HS-5 (cell line): ENCODE measurements at regions not wholly inside any gene's neighbourhood (a gene's known extent, or its start where the extent isn't known, plus 50 kb on each side); places are given as distances from the start of the nearest gene placed in this dataset.

ENCODE experiments used
- DNase-seq: peaks from one replicate; pipeline ENCODE4 v3.0.0-alpha.2; 2012; ENCODE audit warnings: low read depth

DNA sequence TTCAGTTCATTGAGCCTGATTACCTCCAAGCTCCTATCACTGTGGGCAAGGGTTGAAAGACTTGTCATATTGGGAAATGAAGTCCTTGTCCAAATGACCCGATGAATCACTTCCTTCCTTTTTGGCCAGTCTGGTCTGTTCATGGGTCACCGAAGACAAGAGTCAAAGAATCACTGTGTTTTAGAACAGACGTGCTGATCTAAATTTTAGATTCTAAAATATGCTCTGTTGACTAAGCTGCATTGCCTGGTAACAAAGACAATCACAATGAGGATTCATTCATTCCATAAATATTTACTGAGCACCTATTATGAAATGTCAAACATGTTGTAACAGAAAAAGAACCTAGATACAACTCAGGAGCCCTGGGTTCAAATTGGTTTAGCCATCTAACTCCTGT, 99.4 kb upstream of the RND3 start:
- peak; percentile 90 for DNase-seq

DNA sequence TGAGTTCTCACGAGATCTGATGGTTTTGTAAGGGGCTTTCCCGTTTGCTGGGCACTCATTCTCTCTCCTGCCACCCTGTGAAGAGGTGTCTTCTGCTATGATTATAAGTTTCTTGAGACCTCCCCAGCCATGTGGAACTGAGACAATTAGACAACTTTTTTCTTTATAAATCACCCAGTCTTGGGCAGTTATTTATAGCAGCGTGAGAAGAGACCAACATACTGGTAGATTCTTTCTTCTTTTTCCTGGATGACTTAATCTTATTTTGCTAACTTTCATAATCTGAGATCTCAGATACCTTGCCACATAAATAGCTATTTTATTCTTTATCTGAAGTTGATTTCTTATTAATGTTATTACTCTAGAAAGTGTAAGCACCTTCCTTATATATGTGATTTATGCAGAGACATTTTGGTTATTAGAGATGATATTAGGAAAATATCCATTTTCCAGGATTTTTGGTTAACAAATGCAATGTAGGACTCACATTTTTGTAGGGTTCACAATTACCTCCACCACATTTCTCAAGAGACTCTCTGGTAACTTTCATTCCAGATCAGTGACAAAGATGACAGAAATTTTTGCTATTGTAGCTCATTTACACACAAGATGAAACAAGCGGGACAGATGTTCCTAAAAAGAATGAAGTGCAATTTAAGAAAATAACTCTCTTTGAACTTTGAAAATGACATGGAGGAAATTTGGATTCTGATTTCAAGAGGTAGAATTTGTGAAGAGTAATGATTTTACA, 97.9 kb upstream of the RND3 start:
- DNase-seq: no peak

DNA sequence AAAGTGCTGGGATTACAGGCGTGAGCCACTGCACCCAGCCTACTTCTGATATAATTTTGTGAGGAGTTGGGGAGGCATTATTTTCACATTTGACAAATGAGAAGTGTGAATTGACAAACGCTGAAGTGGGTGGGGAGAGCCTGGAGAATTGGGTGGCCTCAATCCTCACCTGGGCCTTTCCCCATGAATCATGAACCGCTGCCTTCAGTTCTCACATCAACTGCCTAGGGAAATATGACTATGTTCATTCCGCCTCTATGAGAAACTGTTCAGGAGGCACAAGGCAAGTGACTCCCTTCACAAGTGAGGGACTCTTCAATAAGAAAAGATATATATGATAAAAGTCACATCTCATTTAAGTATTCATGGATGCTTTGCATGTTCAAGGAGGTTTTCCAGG, 96.6 kb upstream of the RND3 start:
- DNase-seq: no peak

DNA sequence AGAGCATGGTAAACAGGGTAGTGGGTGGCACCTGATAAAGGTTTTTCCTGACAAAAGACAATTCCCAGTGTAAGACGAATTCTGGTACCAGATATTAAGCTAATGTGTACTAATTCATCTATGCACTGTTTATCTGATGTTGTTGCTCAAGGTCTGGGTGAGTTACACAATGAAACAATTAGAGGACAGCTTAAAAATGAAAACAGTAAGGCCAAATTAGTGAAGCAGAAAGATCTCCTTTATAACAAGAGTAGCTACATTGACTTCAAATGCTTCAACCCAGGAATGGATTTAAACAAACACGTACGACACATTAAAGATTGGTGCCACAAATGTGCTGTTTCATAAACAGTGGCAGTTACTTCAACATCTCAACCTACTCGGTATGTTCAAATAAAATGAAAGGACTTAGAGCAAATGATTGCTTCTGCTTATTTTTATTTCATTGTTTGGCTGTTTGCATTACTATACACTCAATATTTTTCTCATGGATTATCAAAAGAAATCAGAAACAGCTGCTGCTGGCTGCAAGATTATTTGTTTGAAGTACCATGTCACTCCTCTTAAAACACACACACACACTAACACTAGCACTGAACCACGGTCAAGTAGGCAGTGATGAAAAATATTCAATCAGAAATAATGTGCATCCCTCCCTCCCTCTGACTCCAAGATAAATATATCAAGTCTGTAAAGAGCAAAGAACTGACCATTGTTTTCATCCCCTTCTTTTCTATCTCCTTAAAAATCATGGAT, 94.4 kb upstream of the RND3 start:
- DNase-seq: no peak

- DNase-seq: no peak
These were observed 91.0 kb upstream of the RND3 start for GRCh38 chr2:150578481-150578880.

DNA sequence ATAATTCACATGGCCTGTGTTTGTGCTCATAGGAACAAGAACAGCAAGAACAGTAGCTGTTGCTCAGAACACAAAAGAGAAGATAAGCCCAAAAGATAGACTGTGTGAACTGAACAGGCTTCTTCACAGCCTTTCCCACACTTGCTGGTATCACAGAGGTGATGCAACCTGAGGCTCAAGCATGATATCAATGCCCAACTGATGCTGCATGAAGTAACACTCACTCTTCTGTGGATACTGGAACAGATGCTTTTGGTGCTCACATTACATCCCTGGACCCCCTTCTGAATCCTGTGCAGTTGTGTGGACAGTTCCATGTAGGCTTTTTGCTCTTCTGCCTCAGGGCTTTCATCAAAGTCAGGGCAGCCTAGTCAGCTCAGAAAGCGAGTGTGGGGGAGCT, 88.4 kb upstream of the RND3 start:
- DNase-seq: no peak

DNA sequence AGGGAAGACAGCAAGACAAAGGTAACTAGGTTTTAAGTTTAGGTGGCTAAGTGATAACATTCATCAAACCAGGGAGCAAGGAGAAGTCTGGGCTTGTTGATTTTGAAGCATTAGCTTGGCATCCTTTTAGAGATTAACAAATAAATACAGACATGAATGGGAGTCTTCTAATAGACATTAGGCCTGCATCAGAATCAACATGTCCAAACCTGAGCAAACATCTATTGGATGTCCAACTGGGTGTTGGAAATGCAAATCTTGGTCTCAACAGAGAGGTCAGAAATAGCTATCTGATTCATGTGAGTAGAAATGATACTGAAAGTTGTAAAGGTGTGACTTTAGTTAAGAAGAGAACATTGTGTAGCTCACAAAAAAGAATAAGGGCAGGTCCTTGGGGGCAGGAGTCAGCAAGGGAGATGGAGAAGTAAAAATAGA, 85.5 kb upstream of the RND3 start:
- DNase-seq: no peak

DNA sequence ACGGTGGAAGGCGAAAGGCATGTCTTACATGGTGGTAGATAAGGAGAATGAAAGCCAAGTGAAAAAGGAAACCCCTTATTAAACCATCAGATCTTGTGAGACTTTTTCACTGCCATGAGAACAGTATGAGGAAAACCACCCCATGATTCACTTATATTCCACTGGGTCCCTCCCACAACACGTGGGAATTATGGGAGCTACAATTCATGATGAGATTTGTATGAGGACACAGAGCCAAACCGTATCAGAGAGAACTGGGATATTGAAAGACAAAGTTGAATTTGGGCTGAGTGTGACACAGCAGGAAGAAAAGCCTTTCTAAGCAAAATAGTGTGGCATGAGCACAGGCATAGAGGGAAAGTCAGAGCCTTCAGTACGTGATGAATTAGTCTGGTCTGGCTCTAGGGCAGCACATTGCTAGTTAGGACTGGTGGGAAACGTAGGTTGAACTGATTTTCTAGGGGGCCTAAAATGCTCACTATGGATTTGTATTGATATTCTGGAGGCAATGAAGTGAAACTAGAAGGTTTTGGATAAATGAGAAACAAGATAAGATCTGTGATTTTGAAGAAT, 84.8 kb upstream of the RND3 start:
- DNase-seq: no peak

DNA sequence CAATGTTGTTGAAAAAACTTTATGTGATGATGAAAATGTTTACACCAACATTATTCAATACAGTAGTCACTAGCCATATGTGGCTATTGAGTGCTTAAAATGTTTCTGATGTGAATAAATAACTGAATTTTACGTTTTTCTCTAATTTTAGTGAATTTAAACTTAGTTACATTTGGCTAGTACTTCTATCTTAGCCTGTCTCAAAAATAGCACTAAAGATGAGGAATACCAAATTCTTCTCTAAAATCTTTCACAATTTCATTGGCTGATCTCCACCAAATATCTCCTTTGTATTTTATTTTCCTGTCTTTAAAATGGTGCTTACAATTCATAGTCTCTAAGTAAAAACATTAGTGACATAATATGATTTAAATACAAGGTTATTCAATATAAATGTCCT, 83.7 kb upstream of the RND3 start:
- DNase-seq: no peak

- DNase-seq: peak; percentile 94
These were observed 83.2 kb upstream of the RND3 start for GRCh38 chr2:150570712-150571111.

GRCh38 chr2:150569761-150570160, 82.3 kb upstream of the RND3 start:
- no peak for DNase-seq

- DNase-seq: peak; percentile 47
These were observed 80.4 kb upstream of the RND3 start for GRCh38 chr2:150567771-150568301.

GRCh38 chr2:150566289-150566688, 78.8 kb upstream of the RND3 start:
- DNase-seq: no peak

- no peak for DNase-seq
These were observed 73.6 kb upstream of the RND3 start for GRCh38 chr2:150561076-150561475.

DNA sequence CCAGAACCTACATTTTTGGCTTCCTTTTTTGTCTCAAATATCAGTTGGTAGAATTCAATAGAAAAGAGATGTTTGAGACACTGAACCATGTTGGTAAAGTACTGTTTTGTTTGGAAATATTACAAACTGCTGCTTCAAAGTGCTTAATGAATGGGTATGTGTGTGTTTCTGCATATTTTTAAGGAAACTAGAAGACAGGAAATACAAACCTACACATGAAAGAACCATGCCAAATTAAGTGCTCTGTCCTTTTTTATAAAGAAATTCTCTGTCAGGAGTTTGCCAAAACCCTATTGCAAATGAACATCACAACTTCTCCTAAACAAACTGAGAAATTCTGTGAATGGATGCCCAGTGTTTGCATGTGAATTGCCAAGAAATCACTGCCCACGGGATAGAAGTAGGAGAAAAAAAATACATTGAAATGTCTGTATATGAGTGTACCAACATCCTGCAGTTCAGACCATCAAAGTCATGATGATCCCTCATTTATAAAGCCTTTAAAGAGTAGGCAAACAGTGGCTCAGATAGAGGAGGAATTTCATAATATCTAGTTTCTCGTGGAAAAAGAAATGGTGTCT, 69.6 kb upstream of the RND3 start:
- DNase-seq: no peak

- DNase-seq: no peak
These were observed 68.3 kb upstream of the RND3 start for GRCh38 chr2:150555611-150556356.

DNA sequence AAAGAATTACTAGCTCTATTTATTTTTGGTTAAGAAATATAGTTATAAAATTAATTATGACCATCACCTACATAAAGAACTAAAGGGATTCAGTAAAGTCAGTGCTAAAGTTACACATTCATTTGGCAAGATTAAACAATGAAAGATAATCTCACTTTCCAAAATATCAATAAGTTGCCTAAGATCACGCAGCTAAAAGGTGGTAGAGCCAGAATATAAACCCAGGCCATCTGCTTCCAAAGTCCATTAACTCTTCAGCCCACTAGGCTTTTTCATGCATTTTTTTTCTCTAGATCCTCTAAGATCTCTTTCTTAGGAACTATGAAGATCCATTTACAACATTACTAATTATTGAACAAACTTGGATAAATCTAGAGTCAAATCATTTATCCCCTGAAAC, 66.6 kb upstream of the RND3 start:
- no peak for DNase-seq

- no peak for DNase-seq
These were observed 64.8 kb upstream of the RND3 start for GRCh38 chr2:150552041-150552820.

- DNase-seq: no peak
These were observed 61.9 kb upstream of the RND3 start for GRCh38 chr2:150549381-150549780.

DNA sequence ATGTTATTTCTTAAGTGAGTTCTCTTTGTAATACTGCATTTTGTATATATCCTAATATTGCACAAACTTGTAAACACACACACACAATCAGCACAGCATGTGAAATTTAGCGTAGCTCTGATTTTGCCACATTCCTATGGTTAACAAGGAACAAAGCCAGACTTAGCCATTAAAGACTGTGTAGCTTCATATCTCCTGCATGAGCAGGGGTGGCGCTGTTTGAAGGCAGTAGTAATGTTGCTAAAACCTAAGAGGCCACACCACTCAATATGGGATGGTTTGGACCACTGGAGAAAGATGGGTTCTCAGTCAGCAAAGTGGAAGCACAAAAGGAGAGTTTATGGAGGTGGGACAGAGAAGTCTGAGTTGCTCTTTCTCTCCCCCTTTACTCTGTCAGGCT, 61.1 kb upstream of the RND3 start:
- DNase-seq: no peak

DNA sequence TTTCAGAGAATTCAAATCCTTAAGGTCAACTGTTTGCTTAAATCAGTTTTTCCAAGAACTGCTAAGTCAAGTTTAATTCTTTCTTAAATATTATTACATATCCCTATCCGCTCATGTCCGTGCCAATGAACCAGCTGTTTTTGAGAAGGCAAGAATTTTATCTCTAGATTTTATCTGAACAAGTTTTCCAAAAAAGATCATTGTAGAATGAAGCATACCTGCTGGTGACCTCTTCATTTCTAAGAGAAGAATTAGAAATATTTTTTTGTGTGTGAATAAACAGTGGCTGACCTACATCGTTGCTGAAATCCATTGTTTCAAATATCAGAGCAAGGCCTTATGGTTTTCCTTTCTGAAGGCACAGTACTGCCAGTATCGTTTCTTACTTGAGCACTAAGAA, 58.4 kb upstream of the RND3 start:
- no peak for DNase-seq
